CD8-positive, alpha-beta memory T cell (primary cell): ENCODE measurements at regions not wholly inside any gene's neighbourhood (a gene's known extent, or its start where the extent isn't known, plus 50 kb on each side); places are given as distances from the start of the nearest gene placed in this dataset.

Source experiments
- CTCF ChIA-PET: fragments of 350-600 bp; sonication (Branson Sonifier 250); formaldehyde crosslinking; loops from one replicate; lab custom pipeline; 2021; ENCODE audit warnings: antibody characterized with exemption; lab: Charles Lee
- POLR2A ChIA-PET: fragments of 350-600 bp; sonication (Branson Sonifier 250); formaldehyde crosslinking; loops from one replicate; lab custom pipeline; 2021; ENCODE audit warnings: antibody characterized with exemption; lab: Charles Lee
- DNase-seq, 5 donors: peaks; one replicate each; pipeline versions ENCODE4 v3.0.0 to v3.0.0-alpha.2; 2020 to 2022; ENCODE audit warnings: mixed read lengths in 1 of 5
- H3K27ac ChIP-seq: one replicate; pipeline ENCODE4 v1.7.0; 2013; ENCODE audit warnings: low read depth, mild to moderate bottlenecking, low read length, moderate library complexity
- H3K27me3 ChIP-seq: 2 replicates; pipeline ENCODE4 v1.7.0; 2013; ENCODE audit warnings: low read length, mild to moderate bottlenecking; ENCODE audit not compliant: insufficient read depth, poor library complexity, severe bottlenecking
- H3K36me3 ChIP-seq: 2 replicates; pipeline ENCODE4 v1.7.0; 2013; ENCODE audit warnings: mild to moderate bottlenecking, low read length, moderate library complexity; ENCODE audit not compliant: insufficient read depth
- H3K4me1 ChIP-seq: 2 replicates; pipeline ENCODE4 v1.7.0; 2013; ENCODE audit warnings: mild to moderate bottlenecking, low read length, moderate library complexity; ENCODE audit not compliant: insufficient read depth
- H3K4me3 ChIP-seq: 2 replicates; pipeline ENCODE4 v1.7.0; 2013; ENCODE audit warnings: mild to moderate bottlenecking, low read length
- H3K9me3 ChIP-seq: 2 replicates; pipeline ENCODE4 v1.7.0; 2013; ENCODE audit warnings: mild to moderate bottlenecking, low read length
- H3K27ac Mint-ChIP-seq, 8 donors: one replicate each; pipeline ENCODE4 v1.8.0; 2020 to 2021; ENCODE audit warnings: mixed read lengths in 8 of 8, mild to moderate bottlenecking in 6 of 8, inconsistent platforms in 3 of 8, moderate library complexity in 3 of 8
- H3K27me3 Mint-ChIP-seq, 2 donors: one replicate each; pipeline ENCODE4 v1.8.0; 2020 to 2021; ENCODE audit warnings: mixed read lengths in 2 of 2, mild to moderate bottlenecking in 1 of 2, moderate library complexity in 1 of 2
- H3K36me3 Mint-ChIP-seq, 3 donors: one replicate each; pipeline ENCODE4 v1.8.0; 2020 to 2021; ENCODE audit warnings: mixed read lengths in 3 of 3, inconsistent platforms in 1 of 3, mild to moderate bottlenecking in 1 of 3
- H3K4me1 Mint-ChIP-seq, 3 donors: one replicate each; pipeline ENCODE4 v1.8.0; 2020 to 2021; ENCODE audit warnings: mixed read lengths in 3 of 3, inconsistent platforms in 1 of 3, mild to moderate bottlenecking in 1 of 3
- H3K4me3 Mint-ChIP-seq, 7 donors: one replicate each; pipeline ENCODE4 v1.8.0; 2020 to 2021; ENCODE audit warnings: mixed read lengths in 7 of 7, mild to moderate bottlenecking in 6 of 7, moderate library complexity in 4 of 7, inconsistent platforms in 2 of 7
- H3K9me3 Mint-ChIP-seq, 5 donors: one replicate each; pipeline ENCODE4 v1.8.0; 2020 to 2022; ENCODE audit warnings: mixed read lengths in 5 of 5, mild to moderate bottlenecking in 3 of 5, moderate library complexity in 2 of 5, inconsistent platforms in 1 of 5

GRCh38 chr3:132160198-132160597, 125.4 kb upstream of the CPNE4 start:
- H3K27ac Mint-ChIP-seq: no peak overlapping the region
- ChIA-PET CTCF (no interaction called here), POLR2A (no interaction called here)
- no peaks in the 10 kb centered on the region for H3K36me3 ChIP-seq
- peaks cover 0 to 3% (median 0%) of the 10 kb centered on the region in 5 donors for H3K9me3 Mint-ChIP-seq
- no peaks in the 10 kb centered on the region for H3K27me3 ChIP-seq
- H3K27me3 Mint-ChIP-seq: peaks cover 6 to 7% of the 10 kb centered on the region in 2 donors
- no peaks in the 10 kb centered on the region for H3K4me1 Mint-ChIP-seq
- no peak overlapping the region for H3K27ac ChIP-seq
- no peak overlapping the region for H3K4me3 ChIP-seq
- no peaks in the 10 kb centered on the region for H3K9me3 ChIP-seq
- H3K4me1 ChIP-seq: no peaks in the 10 kb centered on the region
- no peak overlapping the region for H3K4me3 Mint-ChIP-seq
- DNase-seq: no peak
- no peaks in the 10 kb centered on the region for H3K36me3 Mint-ChIP-seq

- no peaks in the 10 kb centered on the region for H3K4me1 Mint-ChIP-seq
- H3K27me3 ChIP-seq: no peaks in the 10 kb centered on the region
- H3K9me3 ChIP-seq: no peaks in the 10 kb centered on the region
- no peaks in the 10 kb centered on the region for H3K36me3 ChIP-seq
- H3K36me3 Mint-ChIP-seq: no peaks in the 10 kb centered on the region
- H3K4me3 ChIP-seq: no peak overlapping the region
- no peak overlapping the region for H3K27ac ChIP-seq
- peak overlapping the region in 1 of 8 donors; percentile 5 for H3K27ac Mint-ChIP-seq
- peaks cover 0 to 3% (median 0%) of the 10 kb centered on the region in 5 donors for H3K9me3 Mint-ChIP-seq
- no peaks in the 10 kb centered on the region for H3K4me1 ChIP-seq
- peaks cover 7 to 8% of the 10 kb centered on the region in 2 donors for H3K27me3 Mint-ChIP-seq
- no peak overlapping the region for H3K4me3 Mint-ChIP-seq
- no peak for DNase-seq
- ChIA-PET POLR2A (no interaction called here), CTCF (no interaction called here)
Observed at GRCh38 chr3:132161608-132162007, 126.8 kb upstream of the CPNE4 start.

- peaks cover 3 to 6% of the 10 kb centered on the region in 2 donors for H3K27me3 Mint-ChIP-seq
- H3K27ac ChIP-seq: no peak overlapping the region
- no peaks in the 10 kb centered on the region for H3K4me1 ChIP-seq
- no peaks in the 10 kb centered on the region for H3K36me3 ChIP-seq
- no peak overlapping the region for H3K4me3 Mint-ChIP-seq
- ChIA-PET CTCF (no interaction called here), POLR2A (no interaction called here)
- no peak overlapping the region for H3K4me3 ChIP-seq
- H3K4me1 Mint-ChIP-seq: no peaks in the 10 kb centered on the region
- no peaks in the 10 kb centered on the region for H3K27me3 ChIP-seq
- no peaks in the 10 kb centered on the region for H3K36me3 Mint-ChIP-seq
- H3K27ac Mint-ChIP-seq: no peak overlapping the region
- H3K9me3 Mint-ChIP-seq: peaks cover 0 to 3% (median 0%) of the 10 kb centered on the region in 5 donors
- H3K9me3 ChIP-seq: no peaks in the 10 kb centered on the region
- DNase-seq: no peak
Observed at GRCh38 chr3:132164469-132165092, 129.8 kb upstream of the CPNE4 start.

GRCh38 chr3:132167870-132168269, 133.1 kb upstream of the CPNE4 start:
- H3K4me3 Mint-ChIP-seq: no peak overlapping the region

GRCh38 chr3:132174500-132174899, 139.7 kb upstream of the CPNE4 start:
- Histone ChIP-seq H3K36me3 (no peaks in the 10 kb centered on the region), H3K4me3 (no peak overlapping the region), H3K27ac (no peak overlapping the region), H3K9me3 (no peaks in the 10 kb centered on the region), H3K27me3 (no peaks in the 10 kb centered on the region), H3K4me1 (no peaks in the 10 kb centered on the region)
- Mint-ChIP-seq H3K4me3 (no peak overlapping the region), H3K27me3 (peaks cover 2 to 17% of the 10 kb centered on the region in 2 donors), H3K27ac (no peak overlapping the region), H3K9me3 (no peaks in the 10 kb centered on the region), H3K36me3 (no peaks in the 10 kb centered on the region), H3K4me1 (no peaks in the 10 kb centered on the region)
- ChIA-PET POLR2A (no interaction called here), CTCF (no interaction called here)
- no peak for DNase-seq

More at GRCh38 chr3:132167870-132168269, 133.1 kb upstream of the CPNE4 start:
- H3K4me3 ChIP-seq: no peak overlapping the region
- Mint-ChIP-seq H3K27ac (no peak overlapping the region), H3K9me3 (peaks cover 0 to 3% (median 0%) of the 10 kb centered on the region in 5 donors), H3K36me3 (no peaks in the 10 kb centered on the region), H3K27me3 (peaks cover 3 to 7% of the 10 kb centered on the region in 2 donors), H3K4me1 (no peaks in the 10 kb centered on the region)
- H3K27ac ChIP-seq: no peak overlapping the region
- CTCF ChIA-PET: no interaction called here
- no peak for DNase-seq
- H3K27me3 ChIP-seq: no peaks in the 10 kb centered on the region
- no peaks in the 10 kb centered on the region for H3K4me1 ChIP-seq
- H3K9me3 ChIP-seq: no peaks in the 10 kb centered on the region
- POLR2A ChIA-PET: no interaction called here
- no peaks in the 10 kb centered on the region for H3K36me3 ChIP-seq

- Mint-ChIP-seq H3K27ac (peak overlapping the region in 1 of 8 donors; percentile 48), H3K9me3 (no peaks in the 10 kb centered on the region), H3K4me1 (peaks cover 3 to 8% (median 4%) of the 10 kb centered on the region in 3 donors), H3K4me3 (peak overlapping the region in 1 of 7 donors; percentile 24), H3K27me3 (peaks cover 1 to 4% of the 10 kb centered on the region in 2 donors), H3K36me3 (no peaks in the 10 kb centered on the region)
- H3K36me3 ChIP-seq: no peaks in the 10 kb centered on the region
- ChIA-PET POLR2A (no interaction called here), CTCF (no interaction called here)
- H3K9me3 ChIP-seq: no peaks in the 10 kb centered on the region
- H3K4me1 ChIP-seq: no peaks in the 10 kb centered on the region
- H3K27ac ChIP-seq: no peak overlapping the region
- no peak overlapping the region for H3K4me3 ChIP-seq
- peak in 2 of 5 donors; percentile 11 to 23 for DNase-seq
- no peaks in the 10 kb centered on the region for H3K27me3 ChIP-seq
Observed at GRCh38 chr3:132180337-132180791, 136.8 kb upstream of the ACP3 start.

GRCh38 chr3:132183811-132184210, 133.4 kb upstream of the ACP3 start:
- POLR2A ChIA-PET: no interaction called here
- CTCF ChIA-PET: no interaction called here
- Histone ChIP-seq H3K36me3 (no peaks in the 10 kb centered on the region), H3K4me3 (no peak overlapping the region), H3K9me3 (no peaks in the 10 kb centered on the region), H3K27ac (no peak overlapping the region), H3K27me3 (no peaks in the 10 kb centered on the region), H3K4me1 (no peaks in the 10 kb centered on the region)
- DNase-seq: no peak
- Mint-ChIP-seq H3K27me3 (peaks cover 4 to 15% of the 10 kb centered on the region in 2 donors), H3K27ac (no peak overlapping the region), H3K4me3 (no peak overlapping the region), H3K4me1 (peaks cover 3 to 8% (median 4%) of the 10 kb centered on the region in 3 donors), H3K9me3 (no peaks in the 10 kb centered on the region), H3K36me3 (no peaks in the 10 kb centered on the region)

GRCh38 chr3:132187746-132188145, 129.5 kb upstream of the ACP3 start:
- Histone ChIP-seq H3K27ac (no peak overlapping the region), H3K4me3 (no peak overlapping the region), H3K36me3 (no peaks in the 10 kb centered on the region), H3K4me1 (no peaks in the 10 kb centered on the region), H3K27me3 (no peaks in the 10 kb centered on the region), H3K9me3 (no peaks in the 10 kb centered on the region)
- H3K27me3 Mint-ChIP-seq: peaks cover 4 to 14% of the 10 kb centered on the region in 2 donors
- no peak overlapping the region for H3K27ac Mint-ChIP-seq
- DNase-seq: no peak
- no peaks in the 10 kb centered on the region for H3K9me3 Mint-ChIP-seq
- H3K4me1 Mint-ChIP-seq: no peaks in the 10 kb centered on the region
- H3K36me3 Mint-ChIP-seq: no peaks in the 10 kb centered on the region
- H3K4me3 Mint-ChIP-seq: no peak overlapping the region
- POLR2A ChIA-PET: no interaction called here
- CTCF ChIA-PET: no interaction called here
